HCT116 (cell line): ENCODE measurements at regions not wholly inside any gene's neighbourhood (a gene's known extent, or its start where the extent isn't known, plus 50 kb on each side); places are given as distances from the start of the nearest gene placed in this dataset.

Source experiments
- ATAC-seq: fragments of 200-7000 bp; cut with Tn5 transposase; 2 replicates; pipeline ENCODE4 v1.9.1; 2020; ENCODE audit warnings: mild to moderate bottlenecking, moderate library complexity
- BruUV-seq: library from RNA; stranded (reverse); fragments of 400-500 nt; replicated peaks from 2 replicates; lab custom pipeline; 2021; lab: Mats Ljungman, UMichigan
- CTCF ChIA-PET: fragments of 300-600 bp; sonication (Branson Sonifier 250); formaldehyde crosslinking; loops from one replicate; lab custom pipeline; 2021; ENCODE audit warnings: antibody characterized with exemption; lab: Charles Lee
- POLR2A ChIA-PET: fragments of 300-600, 350-600 bp; sonication (Branson Sonifier 250); formaldehyde crosslinking; loops from one replicate; lab custom pipeline; 2021; ENCODE audit warnings: antibody characterized with exemption; lab: Charles Lee
- RAD21 ChIA-PET, 2 experiments: fragments of 300-600 bp; sonication (Branson Sonifier 250); formaldehyde crosslinking; loops; one replicate each; lab custom pipeline; 2023; ENCODE audit warnings: low total read pairs in 2 of 2; ENCODE audit not compliant: uncharacterized antibody in 2 of 2, unreplicated experiment in 2 of 2, low non-redundant PET in 1 of 2; lab: Charles Lee
- DNase-seq: peaks from one replicate; pipeline ENCODE4 v3.0.0-alpha.2; 2010; ENCODE audit warnings: low read depth, low spot score
- H2AFZ ChIP-seq: fragments of 200-600 bp; shearing (Covaris generic), sonication (generic); 2 replicates; pipeline ENCODE4 v1.6.1; 2017; ENCODE audit warnings: low read depth, mixed run types, mixed read lengths, antibody characterized with exemption, low read length; ENCODE audit not compliant: poor library complexity, severe bottlenecking
- H3K27ac ChIP-seq: 2 replicates; pipeline ENCODE4 v1.5.1; 2012; ENCODE audit warnings: low read depth, low read length
- H3K27me3 ChIP-seq: fragments of 200-600 bp; sonication (generic); 2 replicates; pipeline ENCODE4 v1.6.1; 2016; ENCODE audit warnings: mixed run types, low read length, mixed read lengths; ENCODE audit not compliant: insufficient read depth
- H3K36me3 ChIP-seq, 2 experiments: fragments of 200-500 bp in 1 of 2; fragments of 200-600 bp in 1 of 2; sonication (Bioruptor generic) in 1 of 2; sonication (generic) in 1 of 2; 2 replicates each; pipeline versions ENCODE4 v1.5.1 to v1.6.1; 2014 to 2016; ENCODE audit warnings: low read length in 2 of 2, inconsistent platforms in 1 of 2, mixed read lengths in 1 of 2, mixed run types in 1 of 2; ENCODE audit not compliant: insufficient read depth in 2 of 2, control insufficient read depth in 1 of 2
- H3K4me1 ChIP-seq, 2 experiments: fragments of 200-600 bp in 1 of 2; sonication (generic) in 1 of 2; 2 replicates each; pipeline versions ENCODE4 v1.5.1 to v1.6.1; 2012 to 2017; ENCODE audit warnings: low read length in 2 of 2, inconsistent platforms in 1 of 2, mild to moderate bottlenecking in 1 of 2, mixed read lengths in 1 of 2, mixed run types in 1 of 2, moderate library complexity in 1 of 2; ENCODE audit not compliant: insufficient read depth in 2 of 2, control insufficient read depth in 1 of 2
- H3K4me2 ChIP-seq: fragments of 200-600 bp; sonication (generic); 2 replicates; pipeline ENCODE4 v1.6.1; 2017; ENCODE audit warnings: mixed run types, low read length, mixed read lengths
- H3K4me3 ChIP-seq, 2 experiments: fragments of 200-600 bp in 1 of 2; sonication (generic) in 1 of 2; replicated peaks in 1 of 2; 2 replicates each; pipeline ENCODE4 v1.5.1; 2011 to 2016; ENCODE audit warnings: low read length in 2 of 2, control low read depth in 1 of 2, low read depth in 1 of 2, mild to moderate bottlenecking in 1 of 2, mixed read lengths in 1 of 2, mixed run types in 1 of 2
- H3K79me2 ChIP-seq: fragments of 200-600 bp; sonication (generic); 2 replicates; pipeline ENCODE4 v1.6.1; 2017; ENCODE audit warnings: mild to moderate bottlenecking, mixed run types, low read length, moderate library complexity, mixed read lengths; ENCODE audit not compliant: insufficient read depth
- H3K9ac ChIP-seq: fragments of 200-600 bp; sonication (generic); 2 replicates; pipeline ENCODE4 v1.6.1; 2016; ENCODE audit warnings: low read length, mixed read lengths
- H3K9me2 ChIP-seq: fragments of 200-600 bp; sonication (generic), shearing (Covaris generic); 2 replicates; pipeline ENCODE4 v1.6.1; 2017; ENCODE audit warnings: mixed run types, mild to moderate bottlenecking, moderate library complexity; ENCODE audit not compliant: insufficient read depth
- H3K9me3 ChIP-seq, 2 experiments: fragments of 200-500 bp in 1 of 2; fragments of 200-600 bp in 1 of 2; sonication (Bioruptor generic) in 1 of 2; sonication (generic) in 1 of 2; 2 replicates each; pipeline ENCODE4 v1.6.1; 2014 to 2017; ENCODE audit warnings: low read length in 2 of 2, mixed read lengths in 2 of 2, inconsistent platforms in 1 of 2, low read depth in 1 of 2, mild to moderate bottlenecking in 1 of 2, mixed run types in 1 of 2, moderate library complexity in 1 of 2; ENCODE audit not compliant: control insufficient read depth in 1 of 2, insufficient read depth in 1 of 2
- H4K20me1 ChIP-seq: fragments of 200-600 bp; sonication (generic), shearing (Covaris generic); 2 replicates; pipeline ENCODE4 v1.6.1; 2017; ENCODE audit warnings: mixed run types, mild to moderate bottlenecking, moderate library complexity; ENCODE audit not compliant: insufficient read depth
- ATF3 ChIP-seq: IDR thresholded peaks from 2 replicates; pipeline ENCODE4 v1.6.1; 2012
- CEBPB ChIP-seq: IDR thresholded peaks from 2 replicates; pipeline ENCODE4 v1.6.1; 2012; ENCODE audit warnings: low read depth
- EZH2 ChIP-seq: fragments of 200-600 bp; sonication (generic); IDR thresholded peaks from 2 replicates; pipeline ENCODE4 v1.6.1; 2017; ENCODE audit warnings: antibody characterized with exemption, mixed run types
- RAD21 ChIP-seq: IDR thresholded peaks from 2 replicates; pipeline ENCODE4 v1.6.1; 2012; ENCODE audit warnings: low read depth, mild to moderate bottlenecking
- SP1 ChIP-seq: IDR thresholded peaks from 2 replicates; pipeline ENCODE4 v1.6.1; 2012; ENCODE audit warnings: low read depth
- ZFX ChIP-seq: fragments of 450-650 bp; IDR thresholded peaks from 2 replicates; pipeline ENCODE4 v1.6.1; 2017
- intact Hi-C: fragments of 100-400 bp; cut with micrococcal nuclease; formaldehyde crosslinking; loops from 2 replicates; pipeline ENCODE4 v1.10.0; 2022
- TF ChIP-seq, protein P1 (sequence below), 3 experiments: fragments of 200-600 bp in 1 of 3; sonication (generic) in 1 of 3; IDR thresholded peaks in 2 of 3; conservative IDR thresholded peaks in 1 of 3; 2 replicates each; pipeline ENCODE4 v1.5.1; 2012 to 2017; ENCODE audit warnings: low read depth in 2 of 3, low read length in 2 of 3, antibody characterized with exemption in 1 of 3, borderline replicate concordance in 1 of 3, control low read depth in 1 of 3, mild to moderate bottlenecking in 1 of 3, mixed read lengths in 1 of 3, mixed run types in 1 of 3, moderate library complexity in 1 of 3; ENCODE audit not compliant: insufficient read depth in 1 of 3
- TF ChIP-seq, protein P2 (sequence below): IDR thresholded peaks from 2 replicates; pipeline ENCODE4 v1.6.1; 2011; ENCODE audit warnings: mild to moderate bottlenecking, low read length, moderate library complexity; ENCODE audit not compliant: insufficient replicate concordance; ENCODE audit errors: extremely low read depth

- ATAC-seq (no peak), DNase-seq (no peak)
- H2AFZ ChIP-seq = no peak overlapping the region
- TF ChIP-seq, protein P1, sequence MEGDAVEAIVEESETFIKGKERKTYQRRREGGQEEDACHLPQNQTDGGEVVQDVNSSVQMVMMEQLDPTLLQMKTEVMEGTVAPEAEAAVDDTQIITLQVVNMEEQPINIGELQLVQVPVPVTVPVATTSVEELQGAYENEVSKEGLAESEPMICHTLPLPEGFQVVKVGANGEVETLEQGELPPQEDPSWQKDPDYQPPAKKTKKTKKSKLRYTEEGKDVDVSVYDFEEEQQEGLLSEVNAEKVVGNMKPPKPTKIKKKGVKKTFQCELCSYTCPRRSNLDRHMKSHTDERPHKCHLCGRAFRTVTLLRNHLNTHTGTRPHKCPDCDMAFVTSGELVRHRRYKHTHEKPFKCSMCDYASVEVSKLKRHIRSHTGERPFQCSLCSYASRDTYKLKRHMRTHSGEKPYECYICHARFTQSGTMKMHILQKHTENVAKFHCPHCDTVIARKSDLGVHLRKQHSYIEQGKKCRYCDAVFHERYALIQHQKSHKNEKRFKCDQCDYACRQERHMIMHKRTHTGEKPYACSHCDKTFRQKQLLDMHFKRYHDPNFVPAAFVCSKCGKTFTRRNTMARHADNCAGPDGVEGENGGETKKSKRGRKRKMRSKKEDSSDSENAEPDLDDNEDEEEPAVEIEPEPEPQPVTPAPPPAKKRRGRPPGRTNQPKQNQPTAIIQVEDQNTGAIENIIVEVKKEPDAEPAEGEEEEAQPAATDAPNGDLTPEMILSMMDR (IDR thresholded peaks at IDR 0.05 in 2 of 3, conservative IDR thresholded peaks at IDR 0.05 in 1 of 3; ENCODE audit: borderline replicate concordance in 1 of 3, insufficient read depth in 1 of 3, low read depth in 2 of 3, low read length in 2 of 3) = no peak
- TF ChIP-seq EZH2 = no peak
- no peak for TF ChIP-seq CEBPB
- TF ChIP-seq, protein P2, sequence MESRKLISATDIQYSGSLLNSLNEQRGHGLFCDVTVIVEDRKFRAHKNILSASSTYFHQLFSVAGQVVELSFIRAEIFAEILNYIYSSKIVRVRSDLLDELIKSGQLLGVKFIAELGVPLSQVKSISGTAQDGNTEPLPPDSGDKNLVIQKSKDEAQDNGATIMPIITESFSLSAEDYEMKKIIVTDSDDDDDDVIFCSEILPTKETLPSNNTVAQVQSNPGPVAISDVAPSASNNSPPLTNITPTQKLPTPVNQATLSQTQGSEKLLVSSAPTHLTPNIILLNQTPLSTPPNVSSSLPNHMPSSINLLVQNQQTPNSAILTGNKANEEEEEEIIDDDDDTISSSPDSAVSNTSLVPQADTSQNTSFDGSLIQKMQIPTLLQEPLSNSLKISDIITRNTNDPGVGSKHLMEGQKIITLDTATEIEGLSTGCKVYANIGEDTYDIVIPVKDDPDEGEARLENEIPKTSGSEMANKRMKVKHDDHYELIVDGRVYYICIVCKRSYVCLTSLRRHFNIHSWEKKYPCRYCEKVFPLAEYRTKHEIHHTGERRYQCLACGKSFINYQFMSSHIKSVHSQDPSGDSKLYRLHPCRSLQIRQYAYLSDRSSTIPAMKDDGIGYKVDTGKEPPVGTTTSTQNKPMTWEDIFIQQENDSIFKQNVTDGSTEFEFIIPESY = no peak
- no peak for TF ChIP-seq ATF3
- no peak for TF ChIP-seq RAD21
- no peak for TF ChIP-seq ZFX
- no peak for TF ChIP-seq SP1
- intact Hi-C loops = loop anchor here (2.0 to 10.0 kb wide), 3 partner anchors 333 to 687 kb away; no protein-coding TSS in a partner anchor
- no peaks in the 10 kb centered on the region for H3K36me3 ChIP-seq
- H3K9ac ChIP-seq = no peak overlapping the region
- ChIA-PET POLR2A (interaction anchor here (0.9 kb wide), 1 partner anchor 334 kb away, joined by 3 read pairs; no protein-coding TSS in a partner anchor), RAD21 (interaction anchor here (0.7 to 1.1 kb wide), 2 partner anchors 14 to 160 kb away, joined by 3 read pairs; no protein-coding TSS in a partner anchor), CTCF (interaction anchor here (0.6 to 1.7 kb wide), 20 partner anchors 8 to 687 kb away, joined by 3 to 14 read pairs (median 4); no protein-coding TSS in a partner anchor)
- no peaks in the 10 kb centered on the region for H3K79me2 ChIP-seq
- H3K27ac ChIP-seq = no peak overlapping the region
- H4K20me1 ChIP-seq = no peaks in the 10 kb centered on the region
- no peaks in the 10 kb centered on the region for H3K4me1 ChIP-seq
- H3K27me3 ChIP-seq = 0 out of 2 replicates have a peak, but pooled peaks cover 7% of the 10 kb centered on the region
- H3K4me3 ChIP-seq = no peak overlapping the region
- no TSS peak for BruUV-seq
- no peaks in the 10 kb centered on the region for H3K9me3 ChIP-seq
- H3K9me2 ChIP-seq = no peaks in the 10 kb centered on the region
- H3K4me2 ChIP-seq = no peak overlapping the region
Observed at GRCh38 chr2:176814274-176814673, 398.3 kb upstream of the HNRNPA3 start.
